ENCODE measurements at regions not wholly inside any gene's neighbourhood (a gene's known extent, or its start where the extent isn't known, plus 50 kb on each side); places are given as distances from the start of the nearest gene placed in this dataset.

- Mint-ChIP-seq H3K27me3 (no peaks in the 10 kb centered on the region), H3K36me3 (no peaks in the 10 kb centered on the region), H3K4me1 (no peaks in the 10 kb centered on the region), H3K4me3 (no peak overlapping the region), H3K27ac (no peak overlapping the region), H3K9me3 (ENCODE audit: low read depth) (peaks cover 14% of the 10 kb centered on the region)
- CTCF ChIA-PET, result no interaction called here
- ATAC-seq (no peak), DNase-seq (no peak)
These were observed 607.2 kb upstream of the NOVA1 start for GRCh38 chr14:27205036-27205435.

GRCh38 chr14:27211741-27212140, 613.9 kb upstream of the NOVA1 start:
- Mint-ChIP-seq H3K9me3 (ENCODE audit: low read depth) (peaks cover 24% of the 10 kb centered on the region), H3K27ac (no peak overlapping the region), H3K27me3 (no peaks in the 10 kb centered on the region), H3K4me1 (no peaks in the 10 kb centered on the region), H3K36me3 (no peaks in the 10 kb centered on the region), H3K4me3 (no peak overlapping the region)
- DNase-seq (no peak), ATAC-seq (no peak)
- CTCF ChIA-PET, result no interaction called here

DNA sequence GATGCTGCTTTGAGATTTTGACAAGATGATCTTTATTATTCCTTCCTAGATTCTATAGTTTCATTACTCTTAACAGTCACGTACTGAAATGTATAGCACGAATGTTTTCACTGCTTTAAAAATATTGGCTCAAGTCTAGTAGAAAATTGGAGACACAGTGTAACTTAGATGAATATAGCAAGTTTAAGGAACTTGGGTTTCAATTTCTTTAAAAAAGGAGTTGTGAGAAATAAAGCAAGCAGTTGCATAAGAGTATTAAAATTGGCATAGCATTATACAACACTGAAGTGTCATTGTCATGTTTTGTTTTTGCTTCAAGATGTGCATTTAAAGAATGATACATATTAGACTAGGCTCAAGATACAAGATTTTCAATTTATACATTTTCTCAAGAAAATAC, 624.8 kb upstream of the NOVA1 start:
- Mint-ChIP-seq H3K4me3 (no peak overlapping the region), H3K27me3 (no peaks in the 10 kb centered on the region), H3K4me1 (no peaks in the 10 kb centered on the region), H3K9me3 (ENCODE audit: low read depth) (peaks cover 28% of the 10 kb centered on the region), H3K27ac (no peak overlapping the region), H3K36me3 (no peaks in the 10 kb centered on the region)
- ATAC-seq (no peak), DNase-seq (no peak)
- CTCF ChIA-PET, result no interaction called here

DNA sequence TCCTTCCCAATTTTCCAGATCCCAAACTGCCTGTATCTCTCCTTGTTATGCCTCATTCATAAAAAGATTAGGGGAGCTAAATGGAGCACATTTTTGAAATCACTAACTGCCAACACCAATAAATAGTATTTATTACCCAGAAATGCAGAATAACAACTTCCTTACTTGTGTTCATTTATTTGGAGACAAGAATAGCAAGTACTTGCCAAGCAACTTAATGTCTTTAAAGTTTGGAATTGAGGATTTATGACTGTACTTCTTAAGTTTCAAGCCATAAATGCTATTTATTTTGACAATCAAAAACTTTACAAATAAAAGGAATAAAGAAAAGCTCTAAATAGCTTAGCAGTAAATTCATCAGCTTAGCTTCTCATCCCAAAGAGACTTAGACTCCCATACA, 626.1 kb upstream of the NOVA1 start:
- CTCF ChIA-PET, result no interaction called here
- Mint-ChIP-seq H3K27me3 (no peaks in the 10 kb centered on the region), H3K4me3 (no peak overlapping the region), H3K27ac (no peak overlapping the region), H3K36me3 (no peaks in the 10 kb centered on the region), H3K9me3 (ENCODE audit: low read depth) (peaks cover 31% of the 10 kb centered on the region), H3K4me1 (no peaks in the 10 kb centered on the region)
- ATAC-seq (no peak), DNase-seq (no peak)

GRCh38 chr14:27228053-27228452, 630.2 kb upstream of the NOVA1 start:
- Mint-ChIP-seq H3K4me3 (no peak overlapping the region), H3K36me3 (no peaks in the 10 kb centered on the region), H3K4me1 (no peaks in the 10 kb centered on the region), H3K9me3 (ENCODE audit: low read depth) (peaks cover 19% of the 10 kb centered on the region), H3K27me3 (no peaks in the 10 kb centered on the region), H3K27ac (no peak overlapping the region)
- ATAC-seq, result no peak
- DNase-seq, result no peak
- CTCF ChIA-PET, result no interaction called here

GRCh38 chr14:27234331-27234730, 636.5 kb upstream of the NOVA1 start:
- ATAC-seq (no peak), DNase-seq (no peak)
- no peak overlapping the region for H3K4me3 Mint-ChIP-seq
- no peak overlapping the region for H3K27ac Mint-ChIP-seq
- H3K36me3 Mint-ChIP-seq, result no peaks in the 10 kb centered on the region
- no peaks in the 10 kb centered on the region for H3K4me1 Mint-ChIP-seq
- H3K9me3 Mint-ChIP-seq (ENCODE audit: low read depth), result peaks cover 15% of the 10 kb centered on the region
- CTCF ChIA-PET, result interaction anchor here (0.7 kb wide), 1 partner anchor 17 kb away, joined by 3 read pairs; no protein-coding TSS in a partner anchor
- H3K27me3 Mint-ChIP-seq, result no peaks in the 10 kb centered on the region

DNA sequence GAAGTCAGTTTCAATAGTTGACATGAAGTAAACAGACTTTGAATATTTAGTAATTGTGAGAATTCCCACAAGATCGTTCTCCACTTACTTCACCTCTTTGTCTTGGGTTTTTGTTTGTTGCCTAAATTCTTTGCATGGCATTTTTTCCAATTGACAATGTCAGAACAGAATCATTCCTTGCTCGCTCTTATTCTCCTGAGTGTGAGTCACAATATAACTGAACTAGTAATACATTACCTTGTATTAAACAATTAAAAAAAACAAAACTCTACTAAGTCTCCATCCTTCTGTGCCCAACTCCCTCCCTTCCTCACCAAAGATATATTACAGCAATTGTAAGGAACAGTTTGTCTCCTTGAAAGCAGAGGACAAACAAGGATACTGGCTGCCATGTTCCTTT, 638.8 kb upstream of the NOVA1 start:
- no peak for DNase-seq
- Mint-ChIP-seq H3K4me3 (no peak overlapping the region), H3K4me1 (no peaks in the 10 kb centered on the region), H3K36me3 (no peaks in the 10 kb centered on the region), H3K27ac (no peak overlapping the region), H3K27me3 (no peaks in the 10 kb centered on the region), H3K9me3 (ENCODE audit: low read depth) (peaks cover 14% of the 10 kb centered on the region)
- CTCF ChIA-PET, result no interaction called here
- no peak for ATAC-seq

DNA sequence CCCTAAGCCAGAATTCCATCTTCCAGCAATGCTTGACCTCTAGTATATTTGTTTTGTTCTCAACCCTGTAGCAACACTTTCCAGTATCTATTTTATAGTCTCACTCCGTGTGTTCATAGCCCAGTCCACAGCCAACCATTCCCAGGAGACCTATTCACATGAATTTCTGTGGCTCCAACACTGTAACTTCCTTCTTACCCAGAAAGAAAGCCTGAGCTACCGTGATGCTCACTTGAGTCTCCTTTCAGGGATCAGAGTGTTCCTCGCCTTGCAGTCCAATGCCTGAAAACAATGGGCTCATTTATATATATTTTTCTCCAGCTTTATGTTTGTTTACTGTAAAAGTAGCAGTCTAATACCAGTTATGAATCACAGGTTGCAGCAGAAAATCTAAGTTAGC, 645.0 kb upstream of the NOVA1 start:
- Mint-ChIP-seq H3K9me3 (ENCODE audit: low read depth) (peaks cover 20% of the 10 kb centered on the region), H3K27ac (no peak overlapping the region), H3K4me3 (no peak overlapping the region), H3K4me1 (no peaks in the 10 kb centered on the region), H3K27me3 (no peaks in the 10 kb centered on the region), H3K36me3 (no peaks in the 10 kb centered on the region)
- ATAC-seq (no peak), DNase-seq (no peak)
- CTCF ChIA-PET, result no interaction called here

DNA sequence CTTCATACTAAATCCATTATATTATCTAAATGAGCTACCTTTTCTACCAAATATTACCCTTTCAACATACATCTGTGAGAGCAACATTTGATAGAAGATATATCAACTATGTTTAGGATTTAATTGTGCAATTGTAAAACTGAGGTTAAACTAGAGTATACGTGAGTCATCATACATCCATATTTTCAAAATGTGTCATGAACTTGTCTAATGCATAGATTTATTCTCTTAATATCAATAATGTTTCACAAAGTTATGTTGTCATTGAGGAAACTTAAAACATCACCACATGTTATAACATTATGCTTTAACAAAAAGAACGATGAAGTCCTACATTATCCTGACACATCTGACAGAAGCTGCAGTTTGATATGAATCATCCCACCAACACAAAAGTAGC, 645.5 kb upstream of the NOVA1 start:
- Mint-ChIP-seq H3K36me3 (no peaks in the 10 kb centered on the region), H3K4me1 (no peaks in the 10 kb centered on the region), H3K27me3 (no peaks in the 10 kb centered on the region), H3K4me3 (no peak overlapping the region), H3K9me3 (ENCODE audit: low read depth) (peaks cover 22% of the 10 kb centered on the region), H3K27ac (no peak overlapping the region)
- CTCF ChIA-PET, result no interaction called here
- DNase-seq (no peak), ATAC-seq (no peak)

- DNase-seq, result no peak
- Mint-ChIP-seq H3K27ac (no peak overlapping the region), H3K4me3 (no peak overlapping the region), H3K27me3 (no peaks in the 10 kb centered on the region), H3K9me3 (ENCODE audit: low read depth) (peaks cover 22% of the 10 kb centered on the region), H3K4me1 (no peaks in the 10 kb centered on the region), H3K36me3 (no peaks in the 10 kb centered on the region)
- no peak for ATAC-seq
- CTCF ChIA-PET, result no interaction called here
These were observed 648.1 kb upstream of the NOVA1 start for GRCh38 chr14:27245947-27246346.

GRCh38 chr14:27253966-27254365, 656.1 kb upstream of the NOVA1 start:
- H3K36me3 Mint-ChIP-seq, result no peaks in the 10 kb centered on the region
- H3K4me1 Mint-ChIP-seq, result no peaks in the 10 kb centered on the region
- CTCF ChIA-PET, result no interaction called here
- no peak overlapping the region for H3K4me3 Mint-ChIP-seq
- no peak for ATAC-seq
- no peak overlapping the region for H3K27ac Mint-ChIP-seq
- DNase-seq, result no peak
- peaks cover 6% of the 10 kb centered on the region for H3K9me3 Mint-ChIP-seq (ENCODE audit: low read depth)
- H3K27me3 Mint-ChIP-seq, result no peaks in the 10 kb centered on the region

- no peak overlapping the region for H3K4me3 Mint-ChIP-seq
- no peak overlapping the region for H3K27ac Mint-ChIP-seq
- CTCF ChIA-PET, result no interaction called here
- DNase-seq, result no peak
- peaks cover 10% of the 10 kb centered on the region for H3K9me3 Mint-ChIP-seq (ENCODE audit: low read depth)
- no peaks in the 10 kb centered on the region for H3K36me3 Mint-ChIP-seq
- ATAC-seq, result no peak
- no peaks in the 10 kb centered on the region for H3K4me1 Mint-ChIP-seq
- H3K27me3 Mint-ChIP-seq, result no peaks in the 10 kb centered on the region
These were observed 659.0 kb upstream of the NOVA1 start for GRCh38 chr14:27256805-27257204.

GRCh38 chr14:27267876-27268275, 670.0 kb upstream of the NOVA1 start:
- Mint-ChIP-seq H3K36me3 (no peaks in the 10 kb centered on the region), H3K4me1 (no peaks in the 10 kb centered on the region), H3K4me3 (no peak overlapping the region), H3K27me3 (no peaks in the 10 kb centered on the region), H3K27ac (no peak overlapping the region), H3K9me3 (ENCODE audit: low read depth) (peaks cover 10% of the 10 kb centered on the region)
- DNase-seq, result no peak
- CTCF ChIA-PET, result no interaction called here
- ATAC-seq, result no peak

DNA sequence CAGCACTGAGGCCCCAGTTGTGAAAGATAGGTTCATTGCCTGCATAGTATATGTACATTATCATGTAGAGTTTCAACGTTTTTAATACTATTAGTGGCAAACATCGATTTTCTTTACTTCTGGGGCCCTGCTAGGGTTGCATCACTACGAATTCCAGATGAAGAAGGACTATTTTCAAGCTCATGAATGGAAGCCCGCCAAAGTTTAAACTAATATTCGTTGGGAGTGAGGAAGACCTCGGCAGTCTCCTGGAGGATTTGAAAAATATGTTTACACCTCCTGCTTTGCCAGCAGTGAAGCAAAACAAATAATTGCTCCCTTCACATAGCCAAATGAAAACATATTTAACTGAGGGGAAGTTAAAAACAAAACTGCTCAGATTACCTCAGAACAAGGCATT, 672.9 kb upstream of the NOVA1 start:
- ATAC-seq (no peak), DNase-seq (no peak)
- Mint-ChIP-seq H3K4me1 (no peaks in the 10 kb centered on the region), H3K36me3 (no peaks in the 10 kb centered on the region), H3K27me3 (no peaks in the 10 kb centered on the region), H3K4me3 (no peak overlapping the region), H3K9me3 (ENCODE audit: low read depth) (peaks cover 10% of the 10 kb centered on the region), H3K27ac (no peak overlapping the region)
- CTCF ChIA-PET, result no interaction called here

DNA sequence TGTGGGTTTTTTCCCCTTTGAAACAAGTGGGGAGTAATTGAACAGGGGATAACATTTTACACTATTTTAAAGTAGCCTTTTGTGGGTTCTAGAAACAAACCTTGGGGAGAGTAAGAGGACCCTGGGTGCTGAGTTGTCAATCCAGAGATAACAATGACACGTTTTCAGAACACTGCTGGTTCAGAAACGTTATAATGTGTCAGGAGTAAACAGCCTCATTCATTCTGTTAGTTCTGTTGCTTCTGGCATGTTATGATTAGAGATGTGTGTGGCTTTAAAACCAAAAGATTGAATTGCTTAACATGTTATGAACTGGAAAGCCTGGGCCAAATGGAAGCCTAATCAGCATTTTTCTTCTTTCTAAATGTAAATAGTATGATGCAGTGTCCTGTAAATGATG, 680.5 kb upstream of the NOVA1 start:
- Mint-ChIP-seq H3K4me3 (no peak overlapping the region), H3K27me3 (no peaks in the 10 kb centered on the region), H3K9me3 (ENCODE audit: low read depth) (peaks cover 12% of the 10 kb centered on the region), H3K27ac (no peak overlapping the region), H3K36me3 (no peaks in the 10 kb centered on the region), H3K4me1 (no peaks in the 10 kb centered on the region)
- DNase-seq (no peak), ATAC-seq (no peak)
- CTCF ChIA-PET, result no interaction called here
